ENCODE measurements at regions not wholly inside any gene's neighbourhood (a gene's known extent, or its start where the extent isn't known, plus 50 kb on each side); places are given as distances from the start of the nearest gene placed in this dataset.
"Not testable (repeated sequence)": the region's sequence is repeated elsewhere in the genome, so short reads cannot be mapped to it uniquely, and the experiment has no call there.

DNA sequence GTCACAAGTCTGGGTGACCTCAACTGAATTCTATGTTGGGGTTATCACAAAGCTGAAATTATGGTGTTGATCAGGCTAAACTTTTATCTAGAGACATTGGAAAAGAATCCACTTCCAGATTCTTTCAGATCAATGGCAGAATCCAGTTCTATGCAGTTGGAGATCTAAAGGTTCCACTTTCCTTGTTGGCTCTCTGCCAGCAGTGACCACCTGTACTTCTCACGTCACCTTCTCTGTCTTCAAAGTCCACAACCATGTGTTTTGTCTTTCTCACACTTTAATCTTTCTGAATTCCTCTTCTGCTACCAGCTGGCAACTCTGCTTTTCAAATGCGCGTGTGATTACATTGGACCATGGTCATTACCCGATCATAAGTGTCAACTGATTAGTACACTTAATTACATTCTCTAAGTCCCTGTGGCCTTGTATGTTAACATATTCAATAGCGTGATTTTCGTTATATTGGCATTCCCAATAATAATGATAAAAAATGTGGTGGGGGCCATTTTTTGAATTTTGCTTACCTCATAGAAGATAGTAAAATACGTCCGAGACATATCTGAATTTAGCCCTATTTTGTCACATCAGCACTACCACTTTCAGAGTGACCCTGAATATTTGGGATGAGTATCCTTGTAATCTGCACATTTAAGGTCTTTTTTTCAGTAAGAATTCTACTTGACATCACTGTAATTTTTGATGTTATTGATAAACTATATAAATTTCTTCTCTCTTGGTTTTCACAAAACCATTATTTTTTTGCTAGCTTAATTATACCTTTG lies 73.7 kb upstream of the PRDM9 start:
- in situ Hi-C loops (cut with HindIII; ENCODE audit: low sequenced_read_pairs): no loop called here
- H3K4me3 ChIP-seq (ENCODE audit: low read depth, low read length): no peak overlapping the region
- no peak for DNase-seq (ENCODE audit: low read depth, low spot score)
- TF ChIP-seq, protein P1, sequence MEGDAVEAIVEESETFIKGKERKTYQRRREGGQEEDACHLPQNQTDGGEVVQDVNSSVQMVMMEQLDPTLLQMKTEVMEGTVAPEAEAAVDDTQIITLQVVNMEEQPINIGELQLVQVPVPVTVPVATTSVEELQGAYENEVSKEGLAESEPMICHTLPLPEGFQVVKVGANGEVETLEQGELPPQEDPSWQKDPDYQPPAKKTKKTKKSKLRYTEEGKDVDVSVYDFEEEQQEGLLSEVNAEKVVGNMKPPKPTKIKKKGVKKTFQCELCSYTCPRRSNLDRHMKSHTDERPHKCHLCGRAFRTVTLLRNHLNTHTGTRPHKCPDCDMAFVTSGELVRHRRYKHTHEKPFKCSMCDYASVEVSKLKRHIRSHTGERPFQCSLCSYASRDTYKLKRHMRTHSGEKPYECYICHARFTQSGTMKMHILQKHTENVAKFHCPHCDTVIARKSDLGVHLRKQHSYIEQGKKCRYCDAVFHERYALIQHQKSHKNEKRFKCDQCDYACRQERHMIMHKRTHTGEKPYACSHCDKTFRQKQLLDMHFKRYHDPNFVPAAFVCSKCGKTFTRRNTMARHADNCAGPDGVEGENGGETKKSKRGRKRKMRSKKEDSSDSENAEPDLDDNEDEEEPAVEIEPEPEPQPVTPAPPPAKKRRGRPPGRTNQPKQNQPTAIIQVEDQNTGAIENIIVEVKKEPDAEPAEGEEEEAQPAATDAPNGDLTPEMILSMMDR (IDR thresholded peaks at IDR 0.05; ENCODE audit: low read depth, low read length): no peak

DNA sequence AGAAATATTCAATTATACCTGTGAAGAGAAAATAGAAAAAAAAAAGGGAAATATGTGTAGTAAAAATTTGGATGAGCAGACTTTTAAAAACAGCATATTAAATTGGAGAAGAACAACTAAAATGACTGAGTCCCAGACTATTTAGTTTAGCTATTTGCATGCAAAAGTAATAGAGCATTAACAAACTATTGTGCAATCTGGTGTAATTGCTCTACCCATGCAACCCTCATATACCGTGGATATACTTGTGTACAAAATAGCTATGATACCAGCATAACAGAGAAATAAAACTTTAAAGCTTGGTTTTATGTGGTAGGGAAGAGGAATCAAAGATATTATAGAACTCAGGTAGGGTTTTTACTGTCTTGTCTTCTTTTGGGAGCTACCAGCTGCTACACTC lies 78.7 kb upstream of the PRDM9 start:
- TF ChIP-seq, protein P1 (IDR thresholded peaks at IDR 0.05; ENCODE audit: low read depth, low read length): no peak
- no peak overlapping the region for H3K4me3 ChIP-seq (ENCODE audit: low read depth, low read length)
- in situ Hi-C loops (cut with HindIII; ENCODE audit: low sequenced_read_pairs): no loop called here
- no peak for DNase-seq (ENCODE audit: low read depth, low spot score)

DNA sequence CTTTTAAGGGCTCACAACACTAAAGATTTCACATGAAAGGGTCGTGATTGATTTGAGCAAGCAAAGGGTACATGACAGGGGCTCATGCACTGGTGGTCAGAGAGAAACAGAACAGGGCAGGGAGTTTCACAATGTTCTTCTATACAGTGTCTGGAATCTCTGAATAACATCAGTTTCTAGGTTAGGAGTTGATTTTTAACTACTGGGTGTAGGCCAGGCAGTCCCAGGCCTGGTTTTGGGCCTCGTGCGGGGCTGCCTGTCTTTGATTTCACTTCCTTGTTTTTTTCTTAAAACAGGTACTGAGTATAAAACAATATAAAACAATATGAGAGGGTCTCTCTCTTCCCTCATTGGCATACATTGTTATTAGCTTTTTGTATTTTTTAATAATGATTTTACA lies 87.2 kb upstream of the PRDM9 start:
- in situ Hi-C loops (cut with HindIII; ENCODE audit: low sequenced_read_pairs); H3K4me3 ChIP-seq (ENCODE audit: low read depth, low read length); DNase-seq (ENCODE audit: low read depth, low spot score): not testable (repeated sequence)

DNA sequence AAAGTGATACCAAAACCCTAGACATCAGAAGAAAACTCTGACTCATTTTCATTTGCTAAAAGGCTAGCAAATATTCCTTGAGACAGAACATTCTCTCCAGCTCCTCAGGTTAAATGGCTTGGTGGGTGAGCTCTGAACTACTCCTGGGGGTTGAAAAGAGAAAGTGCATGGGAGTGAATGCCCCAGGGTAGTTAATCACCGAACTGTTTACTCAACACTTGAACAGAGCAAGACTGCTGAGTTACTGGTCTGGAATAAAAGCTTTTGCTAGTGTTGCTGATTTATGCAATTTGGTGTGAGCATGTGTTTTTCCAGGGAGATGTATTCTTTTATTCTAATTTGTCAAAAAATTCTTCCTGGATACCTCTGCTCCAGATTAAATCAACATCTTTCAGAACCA lies 88.3 kb upstream of the PRDM9 start:
- no peak overlapping the region for H3K4me3 ChIP-seq (ENCODE audit: low read depth, low read length)
- in situ Hi-C loops (cut with HindIII; ENCODE audit: low sequenced_read_pairs): no loop called here
- TF ChIP-seq, protein P1 (IDR thresholded peaks at IDR 0.05; ENCODE audit: low read depth, low read length): no peak
- no peak for DNase-seq (ENCODE audit: low read depth, low spot score)

DNA sequence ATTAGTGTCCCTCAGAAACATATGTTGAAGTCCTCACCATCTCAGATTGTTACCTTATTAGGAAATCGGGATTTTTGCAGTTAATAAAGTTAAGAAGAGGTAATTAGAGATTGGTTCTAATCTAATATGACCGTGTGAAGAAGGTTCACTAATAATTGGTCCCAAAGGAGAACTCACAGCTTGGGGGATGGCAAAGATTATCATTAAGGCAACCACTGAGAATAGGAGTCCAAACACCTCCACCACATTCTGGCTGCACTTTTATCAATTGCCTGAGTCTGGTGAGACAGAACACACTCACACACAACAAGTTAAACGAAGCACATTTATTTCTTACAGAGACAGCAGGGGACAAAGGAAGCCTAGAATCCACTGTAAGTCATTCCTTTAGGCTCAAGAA lies 94.9 kb upstream of the PRDM9 start:
- in situ Hi-C loops (cut with HindIII; ENCODE audit: low sequenced_read_pairs): no loop called here
- no peak for DNase-seq (ENCODE audit: low read depth, low spot score)
- H3K4me3 ChIP-seq (ENCODE audit: low read depth, low read length): no peak overlapping the region
- TF ChIP-seq, protein P1 (IDR thresholded peaks at IDR 0.05; ENCODE audit: low read depth, low read length): no peak

DNA sequence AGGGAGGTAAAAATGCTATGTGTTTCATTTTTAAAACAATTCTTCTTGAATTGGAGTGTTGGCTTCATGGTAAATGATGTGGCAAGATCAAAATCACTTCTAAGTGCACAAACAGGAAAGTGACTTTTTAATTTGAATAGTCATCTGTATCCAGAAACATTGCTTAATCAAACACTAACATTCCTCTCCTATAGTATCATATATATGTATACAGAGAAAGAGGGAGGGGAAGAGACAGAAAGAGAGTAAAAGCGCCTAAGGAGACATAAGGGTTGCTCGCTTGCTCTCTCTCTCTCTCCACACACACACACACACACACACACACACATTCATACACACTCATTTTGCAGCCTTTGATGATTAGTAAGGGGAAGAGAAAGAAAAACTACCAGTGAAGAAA lies 95.4 kb upstream of the PRDM9 start:
- no peak overlapping the region for H3K4me3 ChIP-seq (ENCODE audit: low read depth, low read length)
- no peak for DNase-seq (ENCODE audit: low read depth, low spot score)
- in situ Hi-C loops (cut with HindIII; ENCODE audit: low sequenced_read_pairs): no loop called here
- TF ChIP-seq, protein P1 (IDR thresholded peaks at IDR 0.05; ENCODE audit: low read depth, low read length): no peak

DNA sequence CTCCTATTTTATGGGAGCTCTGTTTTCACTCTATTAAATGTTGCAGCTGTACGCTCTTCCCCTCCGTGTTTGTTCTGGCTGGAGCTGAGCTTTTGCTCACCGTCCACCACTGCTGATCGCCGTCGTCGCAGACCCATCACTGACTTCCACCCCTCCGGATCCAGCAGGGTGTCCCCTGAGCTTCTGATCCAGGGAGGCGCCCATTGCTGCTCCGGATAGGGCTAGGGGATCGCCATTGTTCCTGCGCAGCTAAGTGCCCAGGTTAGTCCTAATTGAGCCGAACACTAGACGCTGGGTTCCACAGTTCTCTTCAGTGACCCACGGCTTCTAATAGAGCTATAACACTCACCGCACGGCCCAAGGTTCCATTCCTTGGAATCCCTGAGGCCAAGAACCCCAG lies 96.2 kb upstream of the PRDM9 start:
- in situ Hi-C loops (cut with HindIII; ENCODE audit: low sequenced_read_pairs): no loop called here
- DNase-seq (ENCODE audit: low read depth, low spot score): no peak
- no peak overlapping the region for H3K4me3 ChIP-seq (ENCODE audit: low read depth, low read length)
- TF ChIP-seq, protein P1 (IDR thresholded peaks at IDR 0.05; ENCODE audit: low read depth, low read length): no peak

DNA sequence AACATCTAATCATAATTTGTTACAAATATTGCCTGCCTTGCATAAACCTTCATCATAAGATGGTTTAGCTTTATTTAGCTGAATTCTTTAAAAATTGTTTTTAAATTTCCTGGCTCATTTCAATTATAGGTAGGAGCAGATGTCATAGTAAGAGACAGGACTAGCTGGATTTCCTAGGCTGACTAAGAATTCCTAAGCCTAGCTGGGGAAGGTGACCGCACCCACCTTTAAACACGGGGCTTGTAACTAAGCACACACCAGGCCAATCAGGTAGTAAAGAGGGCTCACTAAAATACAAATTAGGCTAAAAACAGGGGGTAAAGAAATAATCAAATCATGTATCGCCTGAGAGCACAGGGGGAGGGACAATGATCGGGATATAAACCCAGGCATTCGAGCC lies 96.6 kb upstream of the PRDM9 start:
- H3K4me3 ChIP-seq (ENCODE audit: low read depth, low read length); in situ Hi-C loops (cut with HindIII; ENCODE audit: low sequenced_read_pairs); DNase-seq (ENCODE audit: low read depth, low spot score): not testable (repeated sequence)
